GM12892 (cell line): ENCODE measurements at regions not wholly inside any gene's neighbourhood (a gene's known extent, or its start where the extent isn't known, plus 50 kb on each side); places are given as distances from the start of the nearest gene placed in this dataset.

ENCODE experiments used
- POLR2A ChIP-seq: IDR thresholded peaks from 2 replicates; pipeline ENCODE4 v1.6.1; 2011; ENCODE audit warnings: low read depth, low read length, control low read depth
- POLR2AphosphoS5 ChIP-seq: IDR thresholded peaks from 2 replicates; pipeline ENCODE4 v1.6.1; 2011; ENCODE audit warnings: low read depth, low read length, control low read depth
- TAF1 ChIP-seq: IDR thresholded peaks from 2 replicates; pipeline ENCODE4 v1.6.1; 2011; ENCODE audit warnings: low read depth, mild to moderate bottlenecking, control low read depth, low read length, borderline replicate concordance

DNA sequence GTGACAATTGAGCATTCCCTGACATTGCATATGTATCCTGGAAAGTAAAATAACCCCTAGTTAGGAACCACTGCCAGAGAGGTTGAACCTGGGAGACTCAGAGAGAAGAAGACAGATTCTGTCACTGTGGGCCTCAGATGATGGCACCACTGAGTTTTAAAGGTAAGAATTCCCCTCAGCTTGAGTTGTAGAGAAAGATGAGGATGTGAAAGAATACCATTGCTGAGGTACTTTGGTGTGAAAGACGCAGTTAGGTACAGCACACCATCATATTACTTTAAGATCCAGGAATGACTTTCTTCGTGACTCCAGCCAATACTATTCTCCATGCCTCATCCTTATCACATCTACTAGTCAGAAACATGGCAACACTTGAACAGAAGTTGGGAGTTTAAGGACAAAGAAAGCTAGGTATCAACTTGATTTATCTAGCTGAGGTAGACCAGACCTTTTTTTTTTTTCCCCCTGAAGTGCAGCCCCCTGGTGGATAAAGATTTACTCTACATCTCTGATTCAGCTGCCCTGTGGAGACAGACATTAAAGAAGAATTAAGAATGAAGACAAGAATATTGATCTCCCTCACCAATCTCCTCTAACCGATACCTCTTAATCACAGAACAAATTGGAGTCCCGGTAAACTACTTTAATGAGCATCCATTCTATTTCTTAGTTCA, 630.5 kb upstream of the FANCL start:
- no peak for TF ChIP-seq POLR2A
- no peak for TF ChIP-seq TAF1
- no peak for TF ChIP-seq POLR2AphosphoS5
